ENCODE measurements at regions not wholly inside any gene's neighbourhood (a gene's known extent, or its start where the extent isn't known, plus 50 kb on each side); places are given as distances from the start of the nearest gene placed in this dataset.
"Not testable (repeated sequence)": the region's sequence is repeated elsewhere in the genome, so short reads cannot be mapped to it uniquely, and the experiment has no call there.

DNA sequence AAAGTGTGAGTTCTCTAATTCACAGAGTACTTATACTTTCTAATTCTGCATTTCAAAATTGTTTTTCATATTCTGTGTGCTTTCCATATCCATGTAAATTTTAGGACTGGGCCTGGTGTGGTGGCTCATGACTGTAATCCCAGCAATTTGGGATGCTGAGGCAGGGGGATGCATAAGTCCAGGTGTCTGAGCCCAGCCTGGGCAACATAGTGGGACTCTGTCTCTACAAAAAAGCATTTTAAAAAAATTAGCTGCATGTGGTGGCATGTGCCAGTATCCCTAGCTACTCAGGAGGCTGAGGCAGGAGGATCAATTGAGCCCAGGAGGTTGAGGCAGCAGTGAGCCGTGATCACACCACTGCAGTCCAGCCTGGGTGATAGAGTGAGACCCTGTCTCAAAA, 382.6 kb upstream of the AKR1E2 start:
- no peak for DNase-seq (ENCODE audit: low read depth in 2 of 2)

GRCh38 chr10:4442296-4442695, 383.7 kb upstream of the AKR1E2 start:
- no peak for DNase-seq (ENCODE audit: low read depth in 2 of 2)

- no peak for DNase-seq (ENCODE audit: low read depth in 2 of 2)
Measured at GRCh38 chr10:4440260-4440659, 385.7 kb upstream of the AKR1E2 start.

DNA sequence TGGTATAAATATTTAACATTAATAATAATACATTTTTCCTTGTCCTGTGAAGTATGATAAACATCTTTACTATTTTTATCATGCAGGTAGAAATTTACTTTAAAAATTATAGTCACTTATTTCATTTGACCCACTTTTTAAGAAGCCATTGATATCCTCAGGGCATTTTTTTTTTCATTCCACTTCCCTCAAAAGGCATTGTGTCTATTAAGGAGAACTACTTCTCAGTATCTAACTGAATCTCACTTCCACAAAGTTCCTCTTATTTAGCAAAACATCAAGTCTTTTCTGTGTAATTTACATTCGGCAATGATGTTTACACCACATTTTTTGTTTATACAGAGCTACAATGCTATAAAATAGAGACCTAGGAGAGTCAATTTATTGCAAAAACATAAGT, 388.2 kb upstream of the AKR1E2 start:
- DNase-seq (ENCODE audit: low read depth in 2 of 2): no peak

DNA sequence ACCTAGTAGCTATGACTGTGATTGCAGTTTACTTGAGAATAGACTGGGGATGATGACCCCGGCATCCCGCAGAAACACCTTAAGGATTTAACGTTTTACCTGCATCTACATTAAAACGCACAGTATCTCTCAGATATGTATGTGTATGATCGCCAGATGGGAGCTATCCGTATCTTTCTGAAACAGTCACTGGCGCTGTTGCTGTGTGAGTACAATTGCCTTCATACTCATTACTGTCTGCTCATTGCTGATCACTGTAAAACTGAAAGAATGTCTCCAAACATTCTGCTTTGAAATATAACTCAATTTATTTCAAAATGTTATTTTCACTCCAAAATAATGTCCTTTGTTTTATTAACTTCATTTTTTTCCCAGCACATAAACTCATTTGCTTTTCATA, 388.9 kb upstream of the AKR1E2 start:
- DNase-seq (ENCODE audit: low read depth in 2 of 2): no peak

DNA sequence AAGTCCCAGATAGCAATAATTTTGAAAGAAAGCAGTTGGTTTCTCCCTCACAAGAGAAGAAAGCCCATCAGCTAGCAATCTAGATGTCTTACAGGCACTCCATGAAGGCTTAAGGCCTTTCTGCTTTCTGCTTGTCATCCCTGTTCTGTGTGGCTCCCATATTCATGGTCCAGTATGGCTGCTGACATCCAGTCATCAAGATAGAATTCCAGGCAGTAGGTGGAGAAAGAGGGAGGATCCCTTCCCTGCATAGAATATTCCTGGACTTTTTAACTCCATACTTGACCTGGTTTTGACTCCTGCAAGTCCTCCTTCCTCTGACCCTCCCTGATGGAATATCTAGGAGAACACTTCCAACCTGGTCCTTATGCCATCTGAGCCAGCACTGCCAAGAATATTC, 389.9 kb upstream of the AKR1E2 start:
- DNase-seq (ENCODE audit: low read depth in 2 of 2): no peak

- no peak for DNase-seq (ENCODE audit: low read depth in 2 of 2)
Measured at GRCh38 chr10:4434516-4435071, 391.4 kb upstream of the AKR1E2 start.

- no peak for DNase-seq (ENCODE audit: low read depth in 2 of 2)
Measured at GRCh38 chr10:4434105-4434504, 391.9 kb upstream of the AKR1E2 start.

DNA sequence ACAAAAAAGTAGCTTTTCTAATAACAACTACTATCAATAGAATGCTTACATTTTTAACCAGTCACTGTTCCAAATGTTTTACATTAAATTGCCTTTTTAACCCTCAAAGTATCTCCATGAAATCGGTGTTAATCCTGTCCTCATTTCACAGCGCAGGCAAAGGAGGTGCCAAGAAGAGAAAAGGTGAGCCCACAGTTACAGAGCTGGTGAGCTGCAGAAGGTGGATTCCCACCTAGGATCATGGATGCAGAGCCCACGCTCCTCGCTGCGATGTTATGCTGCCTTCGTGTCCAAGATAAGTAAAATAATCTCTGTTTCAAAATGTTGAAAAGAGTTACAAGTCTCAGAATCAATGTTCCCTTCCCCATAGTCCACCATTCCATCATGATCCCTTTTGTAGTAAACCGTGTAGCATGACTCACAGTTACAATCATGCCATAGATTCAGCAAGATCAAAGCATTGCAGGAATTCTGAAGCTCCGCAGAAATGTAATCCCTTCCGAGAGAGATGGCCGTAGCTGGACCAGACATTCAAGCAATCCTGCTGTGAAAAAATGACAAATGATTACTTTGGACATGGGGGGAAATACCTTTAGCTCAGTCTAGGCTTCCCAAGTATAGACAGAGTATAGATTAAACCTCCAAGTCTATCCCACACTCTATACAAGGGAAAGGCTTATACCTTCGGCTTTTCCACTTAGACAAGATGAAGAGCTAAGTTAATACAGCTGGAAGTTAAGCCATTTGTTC, 394.7 kb upstream of the AKR1E2 start:
- DNase-seq (ENCODE audit: low read depth in 2 of 2): no peak

- no peak for DNase-seq (ENCODE audit: low read depth in 2 of 2)
Measured at GRCh38 chr10:4429571-4429970, 396.4 kb upstream of the AKR1E2 start.

GRCh38 chr10:4427532-4427931, 398.5 kb upstream of the AKR1E2 start:
- no peak for DNase-seq (ENCODE audit: low read depth in 2 of 2)

DNA sequence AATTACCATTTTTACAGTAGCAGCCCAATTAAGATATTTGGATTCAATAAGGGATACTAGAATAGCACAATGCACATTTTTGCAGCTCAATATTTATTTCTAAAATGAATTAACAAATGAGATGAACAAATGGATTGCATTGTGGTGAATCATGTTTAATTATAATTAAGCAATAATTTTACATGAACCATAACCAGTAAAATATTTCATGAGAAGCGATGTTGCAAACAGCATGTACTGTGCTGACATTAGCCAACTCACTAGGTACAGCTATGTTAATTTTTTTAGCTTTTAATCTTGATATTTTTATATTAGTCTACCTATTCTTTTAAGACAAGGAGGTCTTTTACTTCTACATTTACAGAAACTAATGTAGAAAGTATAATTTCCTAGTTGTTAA, 399.1 kb upstream of the AKR1E2 start:
- DNase-seq (ENCODE audit: low read depth in 2 of 2): no peak

- DNase-seq (ENCODE audit: low read depth in 2 of 2): no peak
Measured at GRCh38 chr10:4409319-4409718, 416.7 kb upstream of the AKR1E2 start.

DNA sequence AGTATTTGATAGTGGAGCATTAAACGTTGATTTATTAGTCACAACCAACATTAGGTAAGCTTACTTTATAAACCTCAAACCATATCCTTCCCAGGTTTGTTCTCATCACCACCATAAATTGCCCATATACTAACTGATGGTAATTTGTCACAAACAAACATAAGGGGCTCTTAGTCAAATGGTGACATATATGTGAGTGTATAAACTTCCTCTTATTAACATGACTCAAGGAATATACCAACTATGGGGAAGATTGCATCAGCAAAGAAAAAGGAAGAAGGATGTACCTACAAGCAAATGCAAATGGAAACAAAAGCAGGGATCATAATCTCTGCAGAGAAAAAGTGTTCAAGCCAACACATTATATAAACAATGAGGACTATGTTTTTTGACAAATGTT, 418.2 kb upstream of the AKR1E2 start:
- no peak for DNase-seq (ENCODE audit: low read depth in 2 of 2)

DNA sequence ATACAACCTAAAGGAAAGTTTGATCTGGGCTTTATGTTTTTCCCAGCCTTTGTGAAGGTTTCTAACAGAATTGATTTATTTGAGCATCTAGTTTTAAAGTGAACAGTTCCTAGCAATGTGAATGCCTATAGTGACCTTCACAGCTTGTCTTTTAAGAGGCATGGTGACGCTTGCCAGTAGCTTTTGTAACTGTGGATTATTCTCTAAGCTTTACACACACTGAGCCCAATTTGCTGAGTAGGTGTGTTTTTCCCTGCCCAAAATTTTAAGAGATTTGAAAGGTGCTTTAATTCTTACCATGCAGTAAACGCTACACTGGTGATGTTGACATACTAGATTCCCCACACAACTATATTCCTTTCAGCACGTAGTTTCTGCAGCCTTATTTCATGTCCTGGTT, 420.2 kb upstream of the AKR1E2 start:
- DNase-seq (ENCODE audit: low read depth in 2 of 2): no peak

GRCh38 chr10:4403638-4404252, 422.3 kb upstream of the AKR1E2 start:
- no peak for DNase-seq (ENCODE audit: low read depth in 2 of 2)

DNA sequence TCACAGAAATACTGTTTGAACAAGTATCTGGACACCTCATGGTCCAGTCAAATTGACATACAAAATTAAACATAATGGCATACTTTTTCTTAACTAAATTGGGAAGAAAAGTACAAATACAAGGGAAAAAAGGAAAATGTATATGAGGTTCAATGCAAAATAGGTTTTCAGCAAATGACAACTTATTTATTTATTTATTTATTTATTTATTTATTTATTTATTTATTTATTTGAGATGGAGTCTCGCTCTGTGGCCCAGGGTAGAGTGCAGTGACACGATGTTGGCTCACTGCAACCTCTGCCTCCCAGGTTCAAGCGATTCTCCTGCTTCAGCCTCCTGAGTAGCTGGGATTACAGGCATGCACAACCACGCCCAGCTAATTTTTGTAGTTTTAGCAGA, 424.9 kb upstream of the AKR1E2 start:
- DNase-seq (ENCODE audit: low read depth in 2 of 2): not testable (repeated sequence)

GRCh38 chr10:4399556-4399955, 426.5 kb upstream of the AKR1E2 start:
- no peak for DNase-seq (ENCODE audit: low read depth in 2 of 2)

DNA sequence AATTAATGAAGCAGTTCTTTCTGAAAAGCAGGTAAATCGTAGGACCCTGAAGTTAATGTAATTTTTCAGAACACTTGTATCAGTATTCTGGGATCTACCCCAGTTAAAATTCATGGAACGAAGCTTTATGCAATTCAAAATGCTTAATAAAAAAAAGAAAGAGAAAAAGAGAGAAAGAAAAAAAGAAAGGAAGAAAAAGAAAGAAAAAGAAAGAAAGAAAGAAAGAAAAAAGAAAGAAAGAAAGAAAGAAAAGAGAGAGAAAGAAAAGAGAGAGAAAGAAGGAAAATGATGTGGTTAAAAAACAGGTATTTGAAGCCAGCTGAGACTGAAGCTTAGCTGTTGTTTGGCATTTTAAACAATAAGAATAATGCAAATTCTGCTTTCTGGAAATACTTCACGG, 427.4 kb upstream of the AKR1E2 start:
- DNase-seq (ENCODE audit: low read depth in 2 of 2): no peak

GRCh38 chr10:4397337-4397736, 428.7 kb upstream of the AKR1E2 start:
- DNase-seq (ENCODE audit: low read depth in 2 of 2): no peak

GRCh38 chr10:4396401-4397283, 429.4 kb upstream of the AKR1E2 start:
- DNase-seq (ENCODE audit: low read depth in 2 of 2): no peak

DNA sequence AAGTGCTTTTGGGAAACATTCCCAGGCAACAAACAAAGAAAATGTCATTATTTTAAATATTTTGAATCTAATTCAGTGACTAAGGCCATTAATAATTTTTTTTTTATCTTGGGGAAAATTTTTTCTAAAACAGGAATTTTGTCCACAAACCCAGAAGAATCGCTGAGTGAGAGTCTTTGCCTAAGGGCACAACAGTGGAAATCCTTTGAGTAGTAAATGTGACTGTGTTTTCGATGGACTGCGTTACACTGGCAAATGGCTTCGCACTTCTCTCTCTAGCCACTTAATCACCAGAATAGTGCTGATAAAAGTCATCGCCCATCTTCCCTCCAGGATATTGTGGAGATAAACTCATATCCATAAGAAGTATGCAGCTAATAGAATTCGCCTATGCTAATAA, 430.3 kb upstream of the AKR1E2 start:
- DNase-seq (ENCODE audit: low read depth in 2 of 2): no peak

Data from activated CD4-positive, alpha-beta T cell treated with anti-CD3 and anti-CD28 coated beads for 24 hours (primary cell).